ENCODE measurements at regions not wholly inside any gene's neighbourhood (a gene's known extent, or its start where the extent isn't known, plus 50 kb on each side); places are given as distances from the start of the nearest gene placed in this dataset.

- no TSS peak for BruUV-seq (replicated peaks)
- no peak overlapping the region for H4K5ac ChIP-seq (ENCODE audit: low read depth, low read length)
- no peak overlapping the region for H3K56ac ChIP-seq (ENCODE audit: extremely low read depth, insufficient read depth, low read length)
- in situ Hi-C loops (cut with MboI; ENCODE audit: low sequenced_read_pairs), result no loop called here
- 0 out of 2 replicates have a peak, but pooled peaks cover 2% of the 10 kb centered on the region for H3K36me3 ChIP-seq (ENCODE audit: control insufficient read depth, insufficient read depth, low read length)
- H3K9me1 ChIP-seq (ENCODE audit: insufficient read depth, low read length), result no peaks in the 10 kb centered on the region
- no peaks in the 10 kb centered on the region for H3K9me3 ChIP-seq (ENCODE audit: control insufficient read depth, insufficient read depth, low read length)
- no peak overlapping the region for H2AK5ac ChIP-seq (ENCODE audit: low read depth, low read length)
- TF ChIP-seq CHD1 (IDR thresholded peaks at IDR 0.05; ENCODE audit: low read depth, low read length) (no peak), POLR2A (IDR thresholded peaks at IDR 0.05; ENCODE audit: low read depth, low read length) (no peak), MAFK (IDR thresholded peaks at IDR 0.05; ENCODE audit: low read depth, low read length) (no peak), RCOR1 (IDR thresholded peaks at IDR 0.05; ENCODE audit: insufficient replicate concordance, low read length) (no peak), NFE2L2 (IDR thresholded peaks at IDR 0.05; ENCODE audit: low read depth, low read length) (no peak), MAZ (IDR thresholded peaks at IDR 0.05; ENCODE audit: borderline replicate concordance, low read depth, low read length) (no peak), RAD21 (IDR thresholded peaks at IDR 0.05; ENCODE audit: low read length) (no peak)
- dilution Hi-C loops (cut with HindIII; ENCODE audit: low sequenced_read_pairs, unreplicated experiment), result no loop called here
- no peak overlapping the region for H3K18ac ChIP-seq (ENCODE audit: low read depth, low read length)
- no peak overlapping the region for H2BK120ac ChIP-seq (ENCODE audit: low read depth, low read length)
- H2BK5ac ChIP-seq (ENCODE audit: low read depth, low read length, poor library complexity, severe bottlenecking), result no peak overlapping the region
- no peak overlapping the region for H2AK9ac ChIP-seq (replicated peaks; ENCODE audit: low read depth, low read length, poor library complexity)
- H3K4me2 ChIP-seq (ENCODE audit: low read depth, low read length), result no peak overlapping the region
- H3K79me1 ChIP-seq (ENCODE audit: low read depth in 1 of 2, low read length in 2 of 2), result no peaks in the 10 kb centered on the region
- ATAC-seq (ENCODE audit: low read depth) (no peak), DNase-seq (no peak)
- ChIA-PET CTCF (no interaction called here), POLR2A (ENCODE audit: unreplicated experiment) (no interaction called here)
- no peak overlapping the region for H2BK15ac ChIP-seq (ENCODE audit: low read depth, low read length)
- H3K9ac ChIP-seq (ENCODE audit: low read depth, low read length), result no peak overlapping the region
- H3K4me1 ChIP-seq (ENCODE audit: control insufficient read depth, insufficient read depth, low read length), result no peaks in the 10 kb centered on the region
- no peaks in the 10 kb centered on the region for H4K20me1 ChIP-seq (ENCODE audit: insufficient read depth, low read length)
- H3K14ac ChIP-seq (replicated peaks; ENCODE audit: low read depth, low read length), result no peak overlapping the region
- no peak overlapping the region for H4K91ac ChIP-seq (ENCODE audit: insufficient read depth, low read depth, low read length)
- intact Hi-C loops (cut with micrococcal nuclease), result no loop called here
- H4K8ac ChIP-seq (ENCODE audit: low read depth in 2 of 2, low read length in 2 of 2), result no peak overlapping the region
- H3K27ac ChIP-seq (ENCODE audit: insufficient read depth, low read length), result no peak overlapping the region
- no peak overlapping the region for H3K23ac ChIP-seq (ENCODE audit: low read depth, low read length)
- no peaks in the 10 kb centered on the region for H3K27me3 ChIP-seq (ENCODE audit: control insufficient read depth, insufficient read depth, low read length)
- H3K4ac ChIP-seq (ENCODE audit: low read depth, low read length), result no peak overlapping the region
- no peak overlapping the region for H2AFZ ChIP-seq (replicated peaks; ENCODE audit: low read length, poor library complexity)
- no peak overlapping the region for H2BK20ac ChIP-seq (ENCODE audit: low read depth, low read length)
- WGBS, 2 experiments (ENCODE audit: extremely low coverage in 2 of 2, insufficient read length in 1 of 2), result no CpG with 5 or more reads among the region's 6 CpGs
- H3K4me3 ChIP-seq (ENCODE audit: insufficient read depth, low read depth, low read length), result no peak overlapping the region
Observed at GRCh38 chr5:94045839-94046782, 304.7 kb upstream of the POU5F2 start.
